WTC11 (cell line): ENCODE measurements at regions not wholly inside any gene's neighbourhood (a gene's known extent, or its start where the extent isn't known, plus 50 kb on each side); places are given as distances from the start of the nearest gene placed in this dataset.

ENCODE experiments used
- ATAC-seq: fragments of 200-7000 bp; cut with Tn5 transposase; 2 replicates; pipeline ENCODE4 v1.10.0; 2021; ENCODE audit warnings: mild to moderate bottlenecking, moderate library complexity
- CTCF ChIA-PET: fragments of 300-600 bp; sonication (Branson Sonifier 250); formaldehyde crosslinking; loops from one replicate; lab custom pipeline; 2021; ENCODE audit warnings: antibody characterized with exemption; lab: Charles Lee
- POLR2A ChIA-PET: fragments of 350-600 bp; sonication (Branson Sonifier 250); formaldehyde crosslinking; loops from one replicate; lab custom pipeline; 2021; ENCODE audit warnings: antibody characterized with exemption; lab: Charles Lee
- DNase-seq: peaks from one replicate; pipeline ENCODE4 v3.0.0; 2021; ENCODE audit warnings: low spot score
- H3K27ac Mint-ChIP-seq: 2 replicates; pipeline ENCODE4 v1.8.0; 2021; ENCODE audit warnings: mixed read lengths
- H3K27me3 Mint-ChIP-seq: 2 replicates; pipeline ENCODE4 v1.8.0; 2021; ENCODE audit warnings: low read depth, mild to moderate bottlenecking, moderate library complexity, mixed read lengths
- H3K36me3 Mint-ChIP-seq: 2 replicates; pipeline ENCODE4 v1.8.0; 2021; ENCODE audit warnings: mixed read lengths
- H3K4me1 Mint-ChIP-seq: 2 replicates; pipeline ENCODE4 v1.8.0; 2022; ENCODE audit warnings: mixed read lengths
- H3K4me3 Mint-ChIP-seq: 2 replicates; pipeline ENCODE4 v1.8.0; 2021; ENCODE audit warnings: mild to moderate bottlenecking, moderate library complexity, mixed read lengths
- H3K9me3 Mint-ChIP-seq: 2 replicates; pipeline ENCODE4 v1.8.0; 2021; ENCODE audit warnings: mixed read lengths
- CBFB ChIP-seq: sonication (generic); formaldehyde crosslinking; IDR thresholded peaks from 2 replicates; pipeline ENCODE4 v1.8.1; 2022; ENCODE audit warnings: mild to moderate bottlenecking, low read depth, missing genetic modification reagents
- E2F4 ChIP-seq: sonication (generic); formaldehyde crosslinking; IDR thresholded peaks from 2 replicates; pipeline ENCODE4 v1.8.1; 2022; ENCODE audit warnings: low read depth, mild to moderate bottlenecking, moderate library complexity, missing genetic modification reagents, borderline replicate concordance
- EMX1 ChIP-seq: fragments of 250-450 bp; sonication (Bioruptor Pico); IDR thresholded peaks from 2 replicates; pipeline ENCODE4 v1.8.0; 2021; ENCODE audit warnings: mild to moderate bottlenecking
- ESRRA ChIP-seq: sonication (generic); formaldehyde crosslinking; IDR thresholded peaks from 2 replicates; pipeline ENCODE4 v1.8.1; 2022; ENCODE audit warnings: mild to moderate bottlenecking, missing genetic modification reagents, borderline replicate concordance
- ETV6 ChIP-seq: sonication (generic); formaldehyde crosslinking; IDR thresholded peaks from 2 replicates; pipeline ENCODE4 v1.8.1; 2022; ENCODE audit warnings: mild to moderate bottlenecking, missing genetic modification reagents
- HMGXB4 ChIP-seq: sonication (generic); formaldehyde crosslinking; IDR thresholded peaks from 2 replicates; pipeline ENCODE4 v1.8.1; 2023; ENCODE audit warnings: mild to moderate bottlenecking, moderate library complexity, missing genetic modification reagents
- JAZF1 ChIP-seq: fragments of 250-450 bp; sonication (Bioruptor Pico); IDR thresholded peaks from 2 replicates; pipeline ENCODE4 v1.9.0; 2021; ENCODE audit warnings: moderate library complexity, mild to moderate bottlenecking, inconsistent platforms
- MAX ChIP-seq: sonication (generic); formaldehyde crosslinking; IDR thresholded peaks from 2 replicates; pipeline ENCODE4 v1.8.0; 2022; ENCODE audit warnings: mild to moderate bottlenecking, missing genetic modification reagents
- MXD4 ChIP-seq: fragments of 250-450 bp; sonication (Bioruptor Pico); IDR thresholded peaks from 2 replicates; pipeline ENCODE4 v1.8.0; 2021; ENCODE audit warnings: mild to moderate bottlenecking, moderate library complexity, borderline replicate concordance
- NFE2L1 ChIP-seq: sonication (generic); formaldehyde crosslinking; IDR thresholded peaks from 2 replicates; pipeline ENCODE4 v1.8.1; 2023; ENCODE audit warnings: missing genetic modification reagents
- PRRX2 ChIP-seq: fragments of 250-450 bp; sonication (Bioruptor Pico); IDR thresholded peaks from 2 replicates; pipeline ENCODE4 v1.8.0; 2021; ENCODE audit warnings: mild to moderate bottlenecking
- SOX15 ChIP-seq: fragments of 250-450 bp; sonication (Bioruptor Pico); IDR thresholded peaks from 2 replicates; pipeline ENCODE4 v1.9.0; 2021; ENCODE audit warnings: mild to moderate bottlenecking
- TEAD1 ChIP-seq: sonication (generic); formaldehyde crosslinking; IDR thresholded peaks from 2 replicates; pipeline ENCODE4 v1.8.0; 2022; ENCODE audit warnings: mild to moderate bottlenecking, missing genetic modification reagents
- TP53 ChIP-seq: sonication (generic); formaldehyde crosslinking; IDR thresholded peaks from 2 replicates; pipeline ENCODE4 v1.8.1; 2023; ENCODE audit warnings: mild to moderate bottlenecking, missing genetic modification reagents
- ZNF138 ChIP-seq: sonication (generic); formaldehyde crosslinking; conservative IDR thresholded peaks from 2 replicates; pipeline ENCODE4 v1.8.1; 2022; ENCODE audit warnings: mild to moderate bottlenecking, moderate library complexity, missing genetic modification reagents
- ZNF416 ChIP-seq: fragments of 250-450 bp; sonication (Bioruptor Pico); IDR thresholded peaks from 2 replicates; pipeline ENCODE4 v1.9.0; 2021; ENCODE audit warnings: mild to moderate bottlenecking, inconsistent platforms
- TF ChIP-seq, protein P1 (sequence below): fragments of 250-450 bp; sonication (Bioruptor Pico); IDR thresholded peaks from 2 replicates; pipeline ENCODE4 v2.1.2; 2022; ENCODE audit warnings: mild to moderate bottlenecking, moderate library complexity
- TF ChIP-seq, protein P2 (sequence below): sonication (generic); formaldehyde crosslinking; IDR thresholded peaks from 2 replicates; pipeline ENCODE4 v1.8.1; 2023; ENCODE audit warnings: mild to moderate bottlenecking, missing genetic modification reagents, borderline replicate concordance
- TF ChIP-seq, protein P3 (sequence below): fragments of 200-600 bp; IDR thresholded peaks from 2 replicates; pipeline ENCODE4 v1.8.0; 2022; ENCODE audit warnings: antibody characterized with exemption
- TF ChIP-seq, protein P4 (sequence below): sonication (generic); formaldehyde crosslinking; IDR thresholded peaks from 2 replicates; pipeline ENCODE4 v1.8.1; 2022; ENCODE audit warnings: missing genetic modification reagents, borderline replicate concordance

GRCh38 chr2:241949736-241950412 lies 80.3 kb downstream of the RTP5 start:
- Mint-ChIP-seq H3K36me3 (no peaks in the 10 kb centered on the region), H3K9me3 (peaks cover 5% of the 10 kb centered on the region; the same call in 1 of the 2 replicates), H3K27ac (no peak overlapping the region), H3K27me3 (peaks cover 47% of the 10 kb centered on the region), H3K4me3 (no peak overlapping the region), H3K4me1 (peaks cover 21% of the 10 kb centered on the region)
- DNase-seq (no peak), ATAC-seq (no peak)
- ChIA-PET POLR2A (no interaction called here), CTCF (no interaction called here)
- no peak for TF ChIP-seq CBFB (CRISPR knock-in tag)
- no peak for TF ChIP-seq E2F4
- no peak for TF ChIP-seq ZNF138 (CRISPR knock-in tag)
- TF ChIP-seq MXD4 (CRISPR knock-in tag), result no peak
- no peak for TF ChIP-seq HMGXB4 (CRISPR knock-in tag)
- no peak for TF ChIP-seq TP53
- no peak for TF ChIP-seq EMX1
- TF ChIP-seq ZNF416, result no peak
- TF ChIP-seq SOX15, result no peak
- TF ChIP-seq JAZF1 (CRISPR knock-in tag), result no peak

- ATAC-seq (peak; percentile 84), DNase-seq (peak; percentile 95)
- Mint-ChIP-seq H3K36me3 (no peaks in the 10 kb centered on the region), H3K4me1 (peaks cover 19% of the 10 kb centered on the region), H3K4me3 (no peak overlapping the region), H3K9me3 (peaks cover 5% of the 10 kb centered on the region; the same call in 1 of the 2 replicates), H3K27ac (no peak overlapping the region), H3K27me3 (peaks cover 45% of the 10 kb centered on the region)
- POLR2A ChIA-PET, result no interaction called here
- TF ChIP-seq, protein P1, sequence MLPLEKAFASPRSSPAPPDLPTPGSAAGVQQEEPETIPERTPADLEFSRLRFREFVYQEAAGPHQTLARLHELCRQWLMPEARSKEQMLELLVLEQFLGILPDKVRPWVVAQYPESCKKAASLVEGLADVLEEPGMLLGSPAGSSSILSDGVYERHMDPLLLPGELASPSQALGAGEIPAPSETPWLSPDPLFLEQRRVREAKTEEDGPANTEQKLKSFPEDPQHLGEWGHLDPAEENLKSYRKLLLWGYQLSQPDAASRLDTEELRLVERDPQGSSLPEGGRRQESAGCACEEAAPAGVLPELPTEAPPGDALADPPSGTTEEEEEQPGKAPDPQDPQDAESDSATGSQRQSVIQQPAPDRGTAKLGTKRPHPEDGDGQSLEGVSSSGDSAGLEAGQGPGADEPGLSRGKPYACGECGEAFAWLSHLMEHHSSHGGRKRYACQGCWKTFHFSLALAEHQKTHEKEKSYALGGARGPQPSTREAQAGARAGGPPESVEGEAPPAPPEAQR (CRISPR knock-in tag), result no peak
- TF ChIP-seq PRRX2 (CRISPR knock-in tag) (no peak), MAX (peak; percentile 43; the same call in 1 of the 2 replicates), TEAD1 (no peak), JAZF1 (CRISPR knock-in tag) (no peak), ESRRA (CRISPR knock-in tag) (no peak), ETV6 (CRISPR knock-in tag) (0 out of 2 replicates have a peak, but pooled peaks have one; percentile 41), NFE2L1 (no peak)
- TF ChIP-seq, protein P2, sequence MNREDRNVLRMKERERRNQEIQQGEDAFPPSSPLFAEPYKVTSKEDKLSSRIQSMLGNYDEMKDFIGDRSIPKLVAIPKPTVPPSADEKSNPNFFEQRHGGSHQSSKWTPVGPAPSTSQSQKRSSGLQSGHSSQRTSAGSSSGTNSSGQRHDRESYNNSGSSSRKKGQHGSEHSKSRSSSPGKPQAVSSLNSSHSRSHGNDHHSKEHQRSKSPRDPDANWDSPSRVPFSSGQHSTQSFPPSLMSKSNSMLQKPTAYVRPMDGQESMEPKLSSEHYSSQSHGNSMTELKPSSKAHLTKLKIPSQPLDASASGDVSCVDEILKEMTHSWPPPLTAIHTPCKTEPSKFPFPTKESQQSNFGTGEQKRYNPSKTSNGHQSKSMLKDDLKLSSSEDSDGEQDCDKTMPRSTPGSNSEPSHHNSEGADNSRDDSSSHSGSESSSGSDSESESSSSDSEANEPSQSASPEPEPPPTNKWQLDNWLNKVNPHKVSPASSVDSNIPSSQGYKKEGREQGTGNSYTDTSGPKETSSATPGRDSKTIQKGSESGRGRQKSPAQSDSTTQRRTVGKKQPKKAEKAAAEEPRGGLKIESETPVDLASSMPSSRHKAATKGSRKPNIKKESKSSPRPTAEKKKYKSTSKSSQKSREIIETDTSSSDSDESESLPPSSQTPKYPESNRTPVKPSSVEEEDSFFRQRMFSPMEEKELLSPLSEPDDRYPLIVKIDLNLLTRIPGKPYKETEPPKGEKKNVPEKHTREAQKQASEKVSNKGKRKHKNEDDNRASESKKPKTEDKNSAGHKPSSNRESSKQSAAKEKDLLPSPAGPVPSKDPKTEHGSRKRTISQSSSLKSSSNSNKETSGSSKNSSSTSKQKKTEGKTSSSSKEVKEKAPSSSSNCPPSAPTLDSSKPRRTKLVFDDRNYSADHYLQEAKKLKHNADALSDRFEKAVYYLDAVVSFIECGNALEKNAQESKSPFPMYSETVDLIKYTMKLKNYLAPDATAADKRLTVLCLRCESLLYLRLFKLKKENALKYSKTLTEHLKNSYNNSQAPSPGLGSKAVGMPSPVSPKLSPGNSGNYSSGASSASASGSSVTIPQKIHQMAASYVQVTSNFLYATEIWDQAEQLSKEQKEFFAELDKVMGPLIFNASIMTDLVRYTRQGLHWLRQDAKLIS (CRISPR knock-in tag), result no peak; the same call in 1 of the 2 replicates
- TF ChIP-seq, protein P3, sequence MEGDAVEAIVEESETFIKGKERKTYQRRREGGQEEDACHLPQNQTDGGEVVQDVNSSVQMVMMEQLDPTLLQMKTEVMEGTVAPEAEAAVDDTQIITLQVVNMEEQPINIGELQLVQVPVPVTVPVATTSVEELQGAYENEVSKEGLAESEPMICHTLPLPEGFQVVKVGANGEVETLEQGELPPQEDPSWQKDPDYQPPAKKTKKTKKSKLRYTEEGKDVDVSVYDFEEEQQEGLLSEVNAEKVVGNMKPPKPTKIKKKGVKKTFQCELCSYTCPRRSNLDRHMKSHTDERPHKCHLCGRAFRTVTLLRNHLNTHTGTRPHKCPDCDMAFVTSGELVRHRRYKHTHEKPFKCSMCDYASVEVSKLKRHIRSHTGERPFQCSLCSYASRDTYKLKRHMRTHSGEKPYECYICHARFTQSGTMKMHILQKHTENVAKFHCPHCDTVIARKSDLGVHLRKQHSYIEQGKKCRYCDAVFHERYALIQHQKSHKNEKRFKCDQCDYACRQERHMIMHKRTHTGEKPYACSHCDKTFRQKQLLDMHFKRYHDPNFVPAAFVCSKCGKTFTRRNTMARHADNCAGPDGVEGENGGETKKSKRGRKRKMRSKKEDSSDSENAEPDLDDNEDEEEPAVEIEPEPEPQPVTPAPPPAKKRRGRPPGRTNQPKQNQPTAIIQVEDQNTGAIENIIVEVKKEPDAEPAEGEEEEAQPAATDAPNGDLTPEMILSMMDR, result peak; percentile 75
- TF ChIP-seq, protein P4, sequence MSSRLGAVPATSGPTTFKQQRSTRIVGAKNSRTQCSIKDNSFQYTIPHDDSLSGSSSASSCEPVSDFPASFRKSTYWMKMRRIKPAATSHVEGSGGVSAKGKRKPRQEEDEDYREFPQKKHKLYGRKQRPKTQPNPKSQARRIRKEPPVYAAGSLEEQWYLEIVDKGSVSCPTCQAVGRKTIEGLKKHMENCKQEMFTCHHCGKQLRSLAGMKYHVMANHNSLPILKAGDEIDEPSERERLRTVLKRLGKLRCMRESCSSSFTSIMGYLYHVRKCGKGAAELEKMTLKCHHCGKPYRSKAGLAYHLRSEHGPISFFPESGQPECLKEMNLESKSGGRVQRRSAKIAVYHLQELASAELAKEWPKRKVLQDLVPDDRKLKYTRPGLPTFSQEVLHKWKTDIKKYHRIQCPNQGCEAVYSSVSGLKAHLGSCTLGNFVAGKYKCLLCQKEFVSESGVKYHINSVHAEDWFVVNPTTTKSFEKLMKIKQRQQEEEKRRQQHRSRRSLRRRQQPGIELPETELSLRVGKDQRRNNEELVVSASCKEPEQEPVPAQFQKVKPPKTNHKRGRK, result no peak
- CTCF ChIA-PET, result interaction anchor here (0.5 to 1.8 kb wide), 35 partner anchors 9 to 235 kb away, joined by 3 to 28 read pairs (median 4); no protein-coding TSS in a partner anchor
These were observed 81.1 kb downstream of the RTP5 start for GRCh38 chr2:241950413-241951315.
